GM12873 (cell line): ENCODE measurements at regions not wholly inside any gene's neighbourhood (a gene's known extent, or its start where the extent isn't known, plus 50 kb on each side); places are given as distances from the start of the nearest gene placed in this dataset.
A peak's percentile ranks its signal among the peaks of the same experiment; 100 is the strongest.

Experiments
- CTCF ChIP-seq: IDR thresholded peaks from 2 replicates; pipeline ENCODE4 v1.5.1; 2012; ENCODE audit warnings: low read depth, mild to moderate bottlenecking, moderate library complexity, low read length, control low read depth; ENCODE audit not compliant: insufficient read depth; ENCODE audit errors: missing control alignments

GRCh38 chr10:63718421-63718820, 197.2 kb downstream of the REEP3 start:
- TF ChIP-seq CTCF: no peak

- no peak for TF ChIP-seq CTCF
Measured at GRCh38 chr10:63719226-63719856, 198.1 kb downstream of the REEP3 start.

- TF ChIP-seq CTCF: peak; percentile 82
Measured at GRCh38 chr10:63720072-63720537, 198.9 kb downstream of the REEP3 start.

GRCh38 chr10:63720676-63721075, 199.5 kb downstream of the REEP3 start:
- TF ChIP-seq CTCF: no peak

- TF ChIP-seq CTCF: no peak
Measured at GRCh38 chr10:63722537-63722936, 201.3 kb downstream of the REEP3 start.

- TF ChIP-seq CTCF: no peak
Measured at GRCh38 chr10:63723320-63723719, 202.1 kb downstream of the REEP3 start.

- TF ChIP-seq CTCF: no peak
Measured at GRCh38 chr10:63723741-63724140, 202.5 kb downstream of the REEP3 start.

- TF ChIP-seq CTCF: peak; percentile 20
Measured at GRCh38 chr10:63724922-63725321, 203.7 kb downstream of the REEP3 start.
